Neuronal stem cell (in vitro differentiated cells): ENCODE measurements at regions not wholly inside any gene's neighbourhood (a gene's known extent, or its start where the extent isn't known, plus 50 kb on each side); places are given as distances from the start of the nearest gene placed in this dataset.

Experiments used
- DNase-seq: peaks from one replicate; pipeline ENCODE4 v3.0.0-alpha.2; 2013; ENCODE audit warnings: low spot score
- H2AFZ ChIP-seq: one replicate; pipeline ENCODE4 v1.6.1; 2013; ENCODE audit warnings: mild to moderate bottlenecking, low read length, inconsistent platforms
- H2AK5ac ChIP-seq: 2 replicates; pipeline ENCODE4 v1.6.1; 2013; ENCODE audit warnings: low read depth, mild to moderate bottlenecking, inconsistent platforms, low read length, moderate library complexity, mixed read lengths
- H2BK120ac ChIP-seq: 2 replicates; pipeline ENCODE4 v1.6.1; 2013; ENCODE audit warnings: low read depth, mild to moderate bottlenecking, inconsistent platforms, low read length, moderate library complexity, mixed read lengths
- H2BK12ac ChIP-seq: one replicate; pipeline ENCODE4 v1.6.1; 2013; ENCODE audit warnings: low read length, inconsistent platforms
- H2BK15ac ChIP-seq: 2 replicates; pipeline ENCODE4 v1.6.1; 2013; ENCODE audit warnings: mild to moderate bottlenecking, low read length, inconsistent platforms, mixed read lengths
- H2BK5ac ChIP-seq: one replicate; pipeline ENCODE4 v1.6.1; 2013; ENCODE audit warnings: inconsistent platforms, mild to moderate bottlenecking, low read length, moderate library complexity
- H3K14ac ChIP-seq: one replicate; pipeline ENCODE4 v1.6.1; 2013; ENCODE audit warnings: low read length, inconsistent platforms
- H3K18ac ChIP-seq: 2 replicates; pipeline ENCODE4 v1.6.1; 2013; ENCODE audit warnings: low read length, inconsistent platforms
- H3K23ac ChIP-seq: 2 replicates; pipeline ENCODE4 v1.6.1; 2013; ENCODE audit warnings: low read depth, mild to moderate bottlenecking, mixed read lengths, low read length, inconsistent platforms; ENCODE audit not compliant: poor library complexity
- H3K27ac ChIP-seq: replicated peaks from 3 replicates; pipeline ENCODE4 v1.5.1; 2013; ENCODE audit warnings: low read length, inconsistent platforms
- H3K27me3 ChIP-seq, 3 experiments: 2 replicates each; pipeline ENCODE4 v1.6.1; 2013; ENCODE audit warnings: low read length in 3 of 3, mild to moderate bottlenecking in 2 of 3, inconsistent platforms in 1 of 3, low read depth in 1 of 3, mixed read lengths in 1 of 3, moderate library complexity in 1 of 3; ENCODE audit not compliant: control insufficient read depth in 3 of 3, insufficient read depth in 3 of 3
- H3K36me3 ChIP-seq, 2 donors: replicated peaks in 1 of 2; 2 replicates each; pipeline ENCODE4 v1.6.1; 2013; ENCODE audit warnings: low read length in 2 of 2; ENCODE audit not compliant: control insufficient read depth in 2 of 2, insufficient read depth in 2 of 2
- H3K4ac ChIP-seq: 2 replicates; pipeline ENCODE4 v1.6.1; 2013; ENCODE audit warnings: inconsistent platforms, mild to moderate bottlenecking, low read length, moderate library complexity
- H3K4me1 ChIP-seq, 2 donors: 1 replicate in 1 of 2; 2 replicates in 1 of 2; pipeline ENCODE4 v1.6.1; 2013; ENCODE audit warnings: low read length in 2 of 2, low read depth in 1 of 2; ENCODE audit not compliant: control insufficient read depth in 2 of 2, insufficient read depth in 1 of 2
- H3K4me2 ChIP-seq: one replicate; pipeline ENCODE4 v1.6.1; 2013; ENCODE audit warnings: mild to moderate bottlenecking, low read length, inconsistent platforms; ENCODE audit not compliant: insufficient read depth, poor library complexity, severe bottlenecking
- H3K4me3 ChIP-seq, 2 donors: 2 replicates each; pipeline ENCODE4 v1.5.1; 2013; ENCODE audit warnings: low read length in 2 of 2, mild to moderate bottlenecking in 2 of 2, inconsistent platforms in 1 of 2, moderate library complexity in 1 of 2
- H3K79me1 ChIP-seq: one replicate; pipeline ENCODE4 v1.6.1; 2013; ENCODE audit warnings: low read depth, mild to moderate bottlenecking, inconsistent platforms, low read length, moderate library complexity
- H3K9ac ChIP-seq: one replicate; pipeline ENCODE4 v1.6.1; 2013; ENCODE audit warnings: mild to moderate bottlenecking, low read depth, low read length, inconsistent platforms; ENCODE audit not compliant: poor library complexity
- H3K9me3 ChIP-seq, 2 donors: replicated peaks in 1 of 2; 2 replicates each; pipeline versions ENCODE3 to v1.6.1; 2013; ENCODE audit warnings: low read length in 2 of 2, mild to moderate bottlenecking in 2 of 2, inconsistent platforms in 1 of 2, low read depth in 1 of 2, mixed read lengths in 1 of 2, moderate library complexity in 1 of 2; ENCODE audit not compliant: control insufficient read depth in 2 of 2, insufficient read depth in 1 of 2
- H4K8ac ChIP-seq: one replicate; pipeline ENCODE4 v1.6.1; 2013; ENCODE audit warnings: low read depth, mild to moderate bottlenecking, inconsistent platforms, low read length, moderate library complexity
- H4K91ac ChIP-seq: one replicate; pipeline ENCODE4 v1.6.1; 2013; ENCODE audit warnings: low read length, low read depth, mild to moderate bottlenecking, inconsistent platforms; ENCODE audit not compliant: poor library complexity
- WGBS, 2 donors: extraction: QIAGEN DNeasy Blood & Tissue Kit; methylation state at CpG; one replicate each; pipeline ENCODE4 v1.1.7; 2013; ENCODE audit warnings: missing lambda C conversion rate in 2 of 2, mixed read lengths in 1 of 2; ENCODE audit not compliant: insufficient read length in 2 of 2, insufficient replicate concordance in 1 of 2; ENCODE audit errors: extremely low coverage in 2 of 2; 5-methylcytosine and 5-hydroxymethylcytosine counted together

GRCh38 chr14:83850092-83850491 lies 1679.9 kb upstream of the FLRT2 start:
- no peak overlapping the region for H3K18ac ChIP-seq
- no peaks in the 10 kb centered on the region for H3K4me1 ChIP-seq
- no peak overlapping the region for H2AK5ac ChIP-seq
- H3K79me1 ChIP-seq: no peaks in the 10 kb centered on the region
- H3K9me3 ChIP-seq: no peaks in the 10 kb centered on the region
- H3K4ac ChIP-seq: no peak overlapping the region
- no peak overlapping the region for H2AFZ ChIP-seq
- H3K36me3 ChIP-seq: no peaks in the 10 kb centered on the region
- H4K91ac ChIP-seq: no peak overlapping the region
- no CpG with 5 or more reads among the region's 5 CpGs for WGBS, 2 donors
- H2BK12ac ChIP-seq: no peak overlapping the region
- H4K8ac ChIP-seq: no peak overlapping the region
- H3K14ac ChIP-seq: no peak overlapping the region
- H2BK5ac ChIP-seq: no peak overlapping the region
- no peak overlapping the region for H3K4me3 ChIP-seq
- no peak overlapping the region for H3K4me2 ChIP-seq
- no peak for DNase-seq
- H3K27me3 ChIP-seq: no peaks in the 10 kb centered on the region
- no peak overlapping the region for H3K27ac ChIP-seq
- H3K9ac ChIP-seq: no peak overlapping the region
- no peak overlapping the region for H2BK15ac ChIP-seq
- no peak overlapping the region for H2BK120ac ChIP-seq
- H3K23ac ChIP-seq: no peak overlapping the region

DNA sequence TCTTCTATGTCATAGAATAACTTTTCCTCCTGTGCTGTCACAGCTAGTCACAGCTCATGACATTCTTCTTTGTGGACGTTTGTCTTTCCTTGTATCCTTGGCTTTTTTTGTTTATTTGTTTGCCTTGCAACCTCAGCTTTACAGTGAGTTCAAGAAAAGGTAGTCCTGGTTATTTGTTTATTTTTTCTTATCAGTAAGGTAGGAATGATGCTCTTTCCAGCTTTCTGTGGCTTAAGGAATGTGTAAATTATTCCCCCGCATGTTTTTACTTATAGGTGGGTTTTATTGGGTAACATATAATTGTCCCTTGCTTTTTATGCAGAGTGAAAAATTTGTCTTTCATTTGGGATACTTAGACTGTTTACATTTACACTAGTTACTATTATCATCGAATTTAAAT lies 1673.6 kb upstream of the FLRT2 start:
- Histone ChIP-seq H2AFZ (no peak overlapping the region), H4K91ac (no peak overlapping the region), H2BK15ac (no peak overlapping the region), H3K4me3 (no peak overlapping the region), H3K18ac (no peak overlapping the region), H3K79me1 (no peaks in the 10 kb centered on the region), H3K4me2 (no peak overlapping the region), H3K14ac (no peak overlapping the region), H3K4ac (no peak overlapping the region), H2BK12ac (no peak overlapping the region), H3K23ac (no peak overlapping the region), H2BK5ac (no peak overlapping the region), H3K36me3 (no peaks in the 10 kb centered on the region), H3K9me3 (no peaks in the 10 kb centered on the region), H4K8ac (no peak overlapping the region), H3K9ac (no peak overlapping the region), H3K27ac (no peak overlapping the region), H3K4me1 (no peaks in the 10 kb centered on the region), H2BK120ac (no peak overlapping the region), H3K27me3 (no peaks in the 10 kb centered on the region), H2AK5ac (no peak overlapping the region)
- WGBS, 2 donors: no CpG with 5 or more reads among the region's 3 CpGs
- no peak for DNase-seq

- H3K4me3 ChIP-seq: no peak overlapping the region
- no peaks in the 10 kb centered on the region for H3K79me1 ChIP-seq
- no peaks in the 10 kb centered on the region for H3K27me3 ChIP-seq
- H2AFZ ChIP-seq: no peak overlapping the region
- no peak overlapping the region for H2BK12ac ChIP-seq
- no peak overlapping the region for H3K9ac ChIP-seq
- no peak overlapping the region for H3K14ac ChIP-seq
- no peak overlapping the region for H2BK5ac ChIP-seq
- H3K4me2 ChIP-seq: no peak overlapping the region
- H4K91ac ChIP-seq: no peak overlapping the region
- H3K9me3 ChIP-seq: no peaks in the 10 kb centered on the region
- H3K4ac ChIP-seq: no peak overlapping the region
- H3K23ac ChIP-seq: no peak overlapping the region
- no peak overlapping the region for H3K18ac ChIP-seq
- H3K36me3 ChIP-seq: no peaks in the 10 kb centered on the region
- no peak overlapping the region for H2AK5ac ChIP-seq
- H2BK15ac ChIP-seq: no peak overlapping the region
- no peak for DNase-seq
- H3K27ac ChIP-seq: no peak overlapping the region
- H3K4me1 ChIP-seq: no peaks in the 10 kb centered on the region
- no peak overlapping the region for H4K8ac ChIP-seq
- H2BK120ac ChIP-seq: no peak overlapping the region
- WGBS, 2 donors: no CpG with 5 or more reads among the region's 5 CpGs
These were observed 1669.3 kb upstream of the FLRT2 start for GRCh38 chr14:83860631-83861155.

- Histone ChIP-seq H3K27me3 (no peaks in the 10 kb centered on the region), H4K8ac (no peak overlapping the region), H3K9ac (no peak overlapping the region), H3K79me1 (no peaks in the 10 kb centered on the region), H2BK15ac (no peak overlapping the region), H3K27ac (no peak overlapping the region), H3K36me3 (no peaks in the 10 kb centered on the region), H3K4me3 (no peak overlapping the region), H4K91ac (no peak overlapping the region), H3K23ac (no peak overlapping the region), H3K4me1 (no peaks in the 10 kb centered on the region), H2BK12ac (no peak overlapping the region), H3K9me3 (no peaks in the 10 kb centered on the region), H2BK120ac (no peak overlapping the region), H3K4ac (no peak overlapping the region), H3K18ac (no peak overlapping the region), H2AFZ (no peak overlapping the region), H3K14ac (no peak overlapping the region), H2AK5ac (no peak overlapping the region), H2BK5ac (no peak overlapping the region), H3K4me2 (no peak overlapping the region)
- DNase-seq: no peak
- no CpG with 5 or more reads among the region's 3 CpGs for WGBS, 2 donors
These were observed 1666.7 kb upstream of the FLRT2 start for GRCh38 chr14:83863042-83863774.
